SJCRH30 (cell line): ENCODE measurements at regions not wholly inside any gene's neighbourhood (a gene's known extent, or its start where the extent isn't known, plus 50 kb on each side); places are given as distances from the start of the nearest gene placed in this dataset.
"Not testable (repeated sequence)": the region's sequence is repeated elsewhere in the genome, so short reads cannot be mapped to it uniquely, and the experiment has no call there.

ENCODE experiments used
- DNase-seq, 2 experiments: peaks; one replicate each; pipeline ENCODE4 v3.0.0-alpha.2; 2015 to 2020
- H3K27ac ChIP-seq: fragments of 250-450 bp; sonication (Bioruptor Pico); 2 replicates; pipeline ENCODE4 v1.5.1; 2020; ENCODE audit warnings: mild to moderate bottlenecking, moderate library complexity
- H3K27me3 ChIP-seq: fragments of 250-450 bp; sonication (Bioruptor Pico); 2 replicates; pipeline ENCODE4 v1.5.1; 2020; ENCODE audit warnings: mild to moderate bottlenecking, moderate library complexity
- H3K36me3 ChIP-seq: fragments of 250-450 bp; sonication (Bioruptor Pico); 2 replicates; pipeline ENCODE4 v1.5.1; 2020; ENCODE audit warnings: mild to moderate bottlenecking, moderate library complexity
- H3K4me1 ChIP-seq: fragments of 250-450 bp; sonication (Bioruptor Pico); 2 replicates; pipeline ENCODE4 v1.5.1; 2020; ENCODE audit warnings: mild to moderate bottlenecking, moderate library complexity
- H3K4me3 ChIP-seq: fragments of 250-450 bp; sonication (Bioruptor Pico); 2 replicates; pipeline ENCODE4 v1.5.1; 2020; ENCODE audit warnings: mild to moderate bottlenecking, moderate library complexity
- H3K9me3 ChIP-seq: fragments of 250-450 bp; sonication (Bioruptor Pico); replicated peaks from 2 replicates; pipeline ENCODE4 v1.5.1; 2020; ENCODE audit warnings: mild to moderate bottlenecking, moderate library complexity

DNA sequence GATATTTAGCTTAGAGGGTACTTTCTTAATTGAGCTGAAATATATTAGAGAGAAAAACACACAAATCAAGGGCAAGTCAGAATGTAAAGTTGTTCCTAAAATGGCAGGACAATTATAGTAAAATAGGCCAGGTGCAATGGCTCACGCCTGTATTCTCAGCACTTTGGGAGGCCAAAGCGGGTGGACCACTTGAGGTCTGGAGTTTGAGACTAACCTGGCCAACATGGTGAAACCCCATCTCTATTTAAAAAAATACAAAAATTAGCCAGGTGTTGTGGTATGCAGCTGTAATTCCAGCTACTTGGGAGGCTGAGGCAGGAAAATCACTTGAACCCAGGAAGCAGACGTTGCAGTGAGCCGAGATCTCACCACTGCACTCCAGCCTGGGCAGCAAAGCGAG lies 142.9 kb downstream of the GOLGA6L6 start:
- not testable (repeated sequence) for H3K9me3 ChIP-seq, H3K27ac ChIP-seq, H3K36me3 ChIP-seq, DNase-seq, H3K4me3 ChIP-seq, H3K4me1 ChIP-seq, H3K27me3 ChIP-seq

DNA sequence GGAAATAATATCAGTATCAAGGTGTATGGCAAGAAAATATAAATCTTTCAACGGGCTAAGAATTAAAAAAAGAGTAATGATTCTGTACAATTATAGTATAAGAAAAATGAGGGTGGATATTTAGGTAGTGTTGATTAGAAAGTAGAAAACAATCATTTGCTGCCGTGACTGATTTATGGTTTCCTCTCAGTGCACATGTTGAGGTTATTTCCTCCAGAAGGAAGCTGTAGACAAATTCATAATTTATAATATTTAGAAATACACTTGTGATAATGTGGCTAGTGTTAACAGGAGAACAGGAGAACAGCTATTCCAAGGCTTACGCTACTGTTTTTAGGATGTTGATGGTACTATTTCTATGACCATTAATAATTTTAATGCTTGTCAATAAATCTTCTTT lies 153.4 kb downstream of the GOLGA6L6 start:
- not testable (repeated sequence) for H3K9me3 ChIP-seq, H3K27me3 ChIP-seq, H3K27ac ChIP-seq, DNase-seq, H3K4me1 ChIP-seq, H3K36me3 ChIP-seq, H3K4me3 ChIP-seq

DNA sequence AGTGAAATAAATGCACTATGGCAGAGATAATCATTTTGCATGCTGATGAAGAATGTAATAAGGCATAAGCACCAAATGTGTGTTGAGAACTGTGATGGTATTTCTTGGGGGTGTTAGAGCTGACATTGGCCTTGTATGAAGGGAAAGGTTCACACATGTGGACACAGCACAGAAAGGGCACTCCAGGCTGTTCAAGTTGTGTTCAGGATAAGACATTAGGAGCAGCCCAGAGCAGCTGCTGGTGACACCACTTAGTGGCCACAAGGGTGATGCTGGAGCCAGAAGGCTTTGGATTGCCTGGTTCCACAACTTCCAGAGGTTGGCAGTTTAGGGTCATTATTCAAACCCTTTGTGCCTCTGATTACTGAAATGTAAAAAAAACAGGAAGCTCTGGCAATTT lies 155.4 kb downstream of the GOLGA6L6 start:
- no peaks in the 10 kb centered on the region for H3K9me3 ChIP-seq
- DNase-seq = no peak

DNA sequence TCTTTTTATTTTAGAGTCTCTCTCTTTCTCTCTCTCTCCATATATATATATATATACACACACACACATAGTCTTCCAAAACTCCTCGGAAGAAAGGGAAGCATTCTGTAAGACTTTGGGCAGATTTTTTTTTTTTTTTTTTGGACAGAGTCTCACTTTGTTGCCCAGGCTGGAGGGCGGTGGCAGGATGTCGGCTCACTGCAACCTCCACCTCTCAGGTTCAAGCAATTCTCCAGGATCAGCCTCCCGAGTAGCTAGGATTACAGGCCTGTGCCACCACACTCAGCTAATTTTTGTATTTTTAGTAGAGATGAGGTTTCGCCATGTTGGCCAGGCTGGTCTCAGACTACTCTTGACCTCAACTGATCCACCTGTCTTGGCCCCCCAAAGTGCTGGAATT lies 161.4 kb downstream of the GOLGA6L6 start:
- not testable (repeated sequence) for H3K4me3 ChIP-seq, H3K27ac ChIP-seq, H3K36me3 ChIP-seq, H3K9me3 ChIP-seq, H3K4me1 ChIP-seq, H3K27me3 ChIP-seq, DNase-seq

More for the DNA sequence above, 155.4 kb downstream of the GOLGA6L6 start:
- no peak overlapping the region for H3K27ac ChIP-seq
- H3K4me1 ChIP-seq = no peaks in the 10 kb centered on the region
- no peak overlapping the region for H3K4me3 ChIP-seq
- no peaks in the 10 kb centered on the region for H3K27me3 ChIP-seq
- no peaks in the 10 kb centered on the region for H3K36me3 ChIP-seq

DNA sequence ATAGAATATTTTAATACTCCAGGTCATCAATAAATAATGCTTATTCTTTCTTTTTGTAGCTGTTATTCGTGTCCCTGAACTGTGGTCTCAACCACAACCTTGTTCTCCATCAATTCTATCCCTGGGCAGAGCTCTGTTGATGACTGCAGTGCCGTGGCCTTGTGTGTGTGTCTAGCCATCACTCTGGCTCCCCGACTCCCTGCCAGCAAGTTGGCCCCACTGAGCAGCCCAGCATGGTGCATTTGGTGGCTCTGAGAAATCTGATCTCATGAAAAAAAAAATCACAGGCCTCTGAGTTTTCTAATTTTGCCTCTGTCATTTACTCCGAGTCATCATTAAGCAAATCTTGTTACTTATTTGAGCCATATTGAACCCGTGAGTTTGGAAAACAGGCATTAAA lies 164.7 kb downstream of the GOLGA6L6 start:
- Histone ChIP-seq H3K4me1 (no peaks in the 10 kb centered on the region), H3K9me3 (0 out of 2 replicates have a peak, but pooled peaks cover 3% of the 10 kb centered on the region), H3K27me3 (no peaks in the 10 kb centered on the region), H3K4me3 (no peak overlapping the region), H3K27ac (no peak overlapping the region), H3K36me3 (no peaks in the 10 kb centered on the region)
- no peak for DNase-seq

DNA sequence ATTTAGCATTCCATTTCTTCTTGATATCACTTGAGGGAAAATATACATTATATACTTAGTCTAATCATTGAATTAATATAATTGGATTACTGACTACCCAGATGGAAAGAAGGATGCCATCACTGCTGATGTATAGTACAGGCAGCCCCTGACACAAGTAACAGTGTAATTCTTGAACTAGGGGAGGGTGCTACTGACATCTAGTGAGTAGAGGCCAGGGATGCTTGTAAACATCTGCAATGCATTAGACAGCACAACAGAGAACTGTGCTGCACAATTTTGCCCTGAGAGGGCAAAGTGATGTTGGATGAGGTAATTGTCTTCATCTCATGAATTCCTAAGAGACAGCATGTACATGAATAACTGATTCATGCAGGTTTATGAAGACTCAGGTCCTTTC lies 169.2 kb downstream of the GOLGA6L6 start:
- not testable (repeated sequence) for H3K27ac ChIP-seq, DNase-seq, H3K27me3 ChIP-seq, H3K36me3 ChIP-seq, H3K4me1 ChIP-seq, H3K9me3 ChIP-seq, H3K4me3 ChIP-seq

- DNase-seq = no peak
- Histone ChIP-seq H3K4me3 (no peak overlapping the region), H3K36me3 (no peaks in the 10 kb centered on the region), H3K27ac (no peak overlapping the region), H3K27me3 (no peaks in the 10 kb centered on the region), H3K4me1 (no peaks in the 10 kb centered on the region), H3K9me3 (no peaks in the 10 kb centered on the region)
Measured at GRCh38 chr15:20369500-20369899, 172.1 kb downstream of the GOLGA6L6 start.

DNA sequence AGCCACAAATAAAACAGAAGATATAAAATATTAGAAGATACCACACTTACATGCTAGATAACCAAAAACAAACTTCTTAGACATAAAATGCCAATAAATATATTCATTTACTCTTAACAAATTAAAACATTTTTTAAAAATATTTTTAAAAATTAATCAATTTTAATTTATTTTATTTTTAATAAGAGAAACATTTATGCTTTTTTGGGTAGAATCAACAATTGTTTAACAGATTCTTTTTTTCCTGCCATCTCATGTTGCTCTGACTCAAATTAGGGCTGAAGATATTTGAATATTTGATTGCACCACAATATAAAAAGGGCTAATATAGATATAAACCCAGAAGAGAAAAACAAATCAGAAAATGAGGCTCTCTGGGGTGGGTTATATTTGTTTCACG lies 172.6 kb downstream of the GOLGA6L6 start:
- no peak overlapping the region for H3K27ac ChIP-seq
- no peaks in the 10 kb centered on the region for H3K36me3 ChIP-seq
- no peaks in the 10 kb centered on the region for H3K4me1 ChIP-seq
- H3K4me3 ChIP-seq = no peak overlapping the region
- no peaks in the 10 kb centered on the region for H3K9me3 ChIP-seq
- no peak for DNase-seq
- no peaks in the 10 kb centered on the region for H3K27me3 ChIP-seq

- no peaks in the 10 kb centered on the region for H3K4me1 ChIP-seq
- H3K4me3 ChIP-seq = no peak overlapping the region
- H3K9me3 ChIP-seq = no peaks in the 10 kb centered on the region
Measured at GRCh38 chr15:20367093-20367492, 174.5 kb downstream of the GOLGA6L6 start.

GRCh38 chr15:20363591-20363990 lies 178.0 kb downstream of the GOLGA6L6 start:
- DNase-seq, H3K36me3 ChIP-seq, H3K9me3 ChIP-seq, H3K27me3 ChIP-seq, H3K4me1 ChIP-seq, H3K4me3 ChIP-seq, H3K27ac ChIP-seq: not testable (repeated sequence)

More at GRCh38 chr15:20367093-20367492, 174.5 kb downstream of the GOLGA6L6 start:
- Histone ChIP-seq H3K27ac (no peak overlapping the region), H3K27me3 (no peaks in the 10 kb centered on the region; the same call in 1 of the 2 replicates), H3K36me3 (no peaks in the 10 kb centered on the region)
- no peak for DNase-seq

DNA sequence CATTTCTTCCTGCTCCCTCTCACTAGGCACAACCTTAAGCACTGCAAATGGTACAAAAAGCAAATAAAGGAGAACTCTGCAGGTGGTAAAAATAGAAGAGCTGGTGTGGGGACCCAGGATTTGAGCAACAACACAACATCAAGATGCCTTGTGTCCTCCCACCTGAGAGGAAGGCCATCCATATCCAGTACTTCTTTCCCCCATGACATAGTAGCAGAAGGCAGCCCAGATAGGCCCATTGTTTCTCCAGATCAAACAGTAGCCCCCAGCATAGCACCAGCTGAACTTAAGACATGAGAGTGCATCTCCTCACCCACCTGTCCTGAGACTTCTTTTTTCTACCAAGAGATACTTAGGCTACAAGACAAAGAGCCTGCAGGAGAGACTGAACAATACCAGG lies 180.5 kb downstream of the GOLGA6L6 start:
- Histone ChIP-seq H3K4me1 (no peaks in the 10 kb centered on the region), H3K9me3 (no peaks in the 10 kb centered on the region), H3K4me3 (no peak overlapping the region), H3K36me3 (no peaks in the 10 kb centered on the region), H3K27ac (no peak overlapping the region), H3K27me3 (peaks cover 2% of the 10 kb centered on the region)
- no peak for DNase-seq

- Histone ChIP-seq H3K9me3 (no peaks in the 10 kb centered on the region), H3K36me3 (no peaks in the 10 kb centered on the region), H3K27ac (no peak overlapping the region), H3K27me3 (peaks cover 8% of the 10 kb centered on the region), H3K4me3 (no peak overlapping the region), H3K4me1 (no peaks in the 10 kb centered on the region)
- DNase-seq = no peak
Measured at GRCh38 chr15:20358779-20359414, 182.7 kb downstream of the GOLGA6L6 start.

GRCh38 chr15:20358066-20358778 lies 183.4 kb downstream of the GOLGA6L6 start:
- Histone ChIP-seq H3K27ac (no peak overlapping the region), H3K4me1 (no peaks in the 10 kb centered on the region), H3K9me3 (no peaks in the 10 kb centered on the region), H3K4me3 (no peak overlapping the region), H3K36me3 (no peaks in the 10 kb centered on the region), H3K27me3 (peaks cover 8% of the 10 kb centered on the region)
- DNase-seq = no peak

DNA sequence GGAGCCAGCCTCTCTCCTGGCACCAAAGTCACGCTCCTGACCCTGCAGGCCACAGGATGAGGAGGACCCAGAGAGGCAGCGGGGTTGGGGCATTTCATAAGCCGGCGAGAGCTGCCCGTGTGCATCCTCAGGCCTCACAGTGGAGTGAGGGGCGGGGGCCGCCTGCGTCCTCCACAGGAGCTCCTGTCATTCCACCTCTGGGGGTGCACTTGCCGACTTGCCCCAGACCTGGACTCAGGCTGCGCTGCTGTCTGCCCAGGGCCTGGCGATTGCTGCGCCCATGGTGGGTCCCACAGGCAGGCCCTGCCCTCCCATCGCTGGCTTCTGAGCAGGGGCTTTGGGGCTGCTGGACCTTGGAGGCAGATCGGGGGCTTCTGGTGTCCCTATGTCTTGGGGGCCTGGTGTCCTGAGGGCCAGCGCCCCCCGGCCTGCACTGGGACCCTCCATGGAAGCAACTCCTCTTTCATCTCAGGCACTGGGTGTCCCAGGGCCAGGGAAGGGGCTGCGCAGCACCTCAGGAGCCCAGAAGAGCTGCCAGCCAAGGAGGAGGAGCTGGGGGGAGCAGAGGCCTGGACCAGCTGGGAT lies 184.0 kb downstream of the GOLGA6L6 start:
- no peak for DNase-seq
- peaks cover 8% of the 10 kb centered on the region for H3K27me3 ChIP-seq
- H3K4me1 ChIP-seq = no peaks in the 10 kb centered on the region
- no peaks in the 10 kb centered on the region for H3K36me3 ChIP-seq
- H3K9me3 ChIP-seq = no peaks in the 10 kb centered on the region
- no peak overlapping the region for H3K27ac ChIP-seq
- H3K4me3 ChIP-seq = no peak overlapping the region

DNA sequence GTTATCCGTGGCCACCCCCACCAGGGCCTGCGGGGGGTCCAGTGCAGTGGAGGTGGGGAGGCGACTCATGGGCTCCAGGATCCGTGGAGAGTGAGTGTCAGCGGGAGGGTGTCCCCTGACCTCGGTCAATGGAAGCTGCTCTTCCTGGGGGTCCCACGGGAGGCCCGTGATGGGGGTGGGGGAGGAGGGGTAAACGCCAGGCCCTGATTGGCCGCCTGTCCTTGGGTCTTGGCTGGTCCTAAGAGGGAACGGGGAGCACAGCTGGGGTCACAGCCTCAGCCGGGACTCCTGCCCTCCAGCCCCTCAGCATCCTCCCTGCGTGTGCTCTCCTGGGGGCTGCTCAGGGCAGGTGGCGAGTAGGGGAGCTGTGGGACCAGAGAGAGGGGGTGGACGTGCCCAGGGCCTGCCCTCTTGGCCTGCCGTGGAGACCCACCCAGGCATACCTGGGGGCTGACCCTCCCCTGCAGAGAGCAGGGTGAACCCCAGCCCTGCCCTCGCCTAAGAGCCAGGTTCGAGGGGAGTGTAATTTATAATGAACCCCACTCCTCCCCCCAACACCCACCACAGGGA lies 184.6 kb downstream of the GOLGA6L6 start:
- no peak for DNase-seq
- Histone ChIP-seq H3K4me3 (no peak overlapping the region), H3K36me3 (no peaks in the 10 kb centered on the region), H3K27me3 (peaks cover 8% of the 10 kb centered on the region), H3K27ac (no peak overlapping the region), H3K9me3 (no peaks in the 10 kb centered on the region), H3K4me1 (no peaks in the 10 kb centered on the region)
